SW 1271 (cell line): ENCODE measurements at regions not wholly inside any gene's neighbourhood (a gene's known extent, or its start where the extent isn't known, plus 50 kb on each side); places are given as distances from the start of the nearest gene placed in this dataset.
"Not testable (repeated sequence)": the region's sequence is repeated elsewhere in the genome, so short reads cannot be mapped to it uniquely, and the experiment has no call there.

ENCODE experiments used
- DNase-seq, 2 experiments: peaks; one replicate each; lab custom pipeline; 2025; lab: John Stamatoyannopoulos, UW

DNA sequence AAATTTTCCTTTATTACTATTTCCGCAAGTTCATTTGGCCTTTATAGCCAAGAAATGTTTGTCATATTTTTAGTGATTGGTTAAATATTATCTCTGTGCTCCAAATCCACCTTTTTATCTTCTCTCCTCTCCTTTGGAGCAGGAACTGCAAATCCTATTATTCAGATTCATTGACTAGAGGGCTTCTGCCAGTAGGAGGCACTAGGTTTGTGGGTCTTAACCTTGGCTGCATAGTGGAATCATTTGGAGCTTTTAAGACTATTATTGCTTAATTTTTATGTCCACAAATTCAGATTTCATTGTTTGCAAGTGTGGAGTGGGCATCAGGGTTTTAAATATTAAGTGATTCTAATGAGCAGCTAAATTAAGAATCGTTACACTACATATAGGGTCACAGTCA lies 75.3 kb upstream of the SYT10 start:
- DNase-seq, result no peak

GRCh38 chr12:33519566-33519965 lies 79.9 kb upstream of the SYT10 start:
- DNase-seq, result no peak

GRCh38 chr12:33520505-33521302 lies 81.1 kb upstream of the SYT10 start:
- not testable (repeated sequence) for DNase-seq

DNA sequence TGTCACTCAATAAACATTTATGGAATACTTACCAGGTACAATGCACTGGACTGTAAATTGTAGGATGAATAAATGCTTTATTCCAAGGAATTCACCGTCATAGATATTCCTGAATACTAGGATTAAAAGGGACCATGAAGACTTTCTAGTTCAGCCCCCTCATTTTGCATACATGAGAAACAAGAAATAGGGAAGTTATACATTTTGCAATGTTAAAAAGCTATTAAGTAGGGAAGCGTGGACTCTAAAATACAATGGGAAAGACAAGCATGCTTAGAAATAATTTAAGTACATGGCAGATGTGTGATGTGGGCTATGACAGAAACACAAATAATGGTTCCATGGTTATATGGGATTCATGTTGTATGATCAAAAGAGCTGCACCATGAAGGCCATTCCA lies 89.4 kb upstream of the SYT10 start:
- no peak for DNase-seq

- DNase-seq, result no peak
Measured at GRCh38 chr12:33529810-33530209, 90.2 kb upstream of the SYT10 start.

- DNase-seq, result no peak
Measured at GRCh38 chr12:33531261-33531660, 91.6 kb upstream of the SYT10 start.

GRCh38 chr12:33533527-33533926 lies 93.9 kb upstream of the SYT10 start:
- DNase-seq, result no peak

DNA sequence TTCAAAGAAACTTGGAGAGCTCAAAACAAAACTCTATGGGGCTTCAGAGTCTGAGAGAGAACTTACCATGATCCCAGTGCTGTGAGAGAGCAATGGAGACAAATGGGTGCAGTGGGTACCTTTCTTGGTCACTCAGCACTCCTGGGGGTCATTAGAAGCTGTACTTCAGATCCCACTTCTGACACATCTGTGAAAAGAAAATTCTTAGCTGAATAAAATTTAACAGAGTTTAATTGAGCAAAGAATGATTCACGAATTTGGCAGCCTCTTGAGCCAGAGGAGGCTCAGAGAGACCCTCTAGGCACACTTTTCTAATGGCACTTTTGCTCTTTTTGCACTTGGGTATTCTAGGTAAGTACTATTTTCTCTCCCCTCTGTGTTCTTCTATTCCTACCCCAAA lies 96.8 kb upstream of the SYT10 start:
- DNase-seq, result no peak

- no peak for DNase-seq
Measured at GRCh38 chr12:33546004-33546403, 106.4 kb upstream of the SYT10 start.

- DNase-seq, result no peak
Measured at GRCh38 chr12:33547084-33547483, 107.5 kb upstream of the SYT10 start.

DNA sequence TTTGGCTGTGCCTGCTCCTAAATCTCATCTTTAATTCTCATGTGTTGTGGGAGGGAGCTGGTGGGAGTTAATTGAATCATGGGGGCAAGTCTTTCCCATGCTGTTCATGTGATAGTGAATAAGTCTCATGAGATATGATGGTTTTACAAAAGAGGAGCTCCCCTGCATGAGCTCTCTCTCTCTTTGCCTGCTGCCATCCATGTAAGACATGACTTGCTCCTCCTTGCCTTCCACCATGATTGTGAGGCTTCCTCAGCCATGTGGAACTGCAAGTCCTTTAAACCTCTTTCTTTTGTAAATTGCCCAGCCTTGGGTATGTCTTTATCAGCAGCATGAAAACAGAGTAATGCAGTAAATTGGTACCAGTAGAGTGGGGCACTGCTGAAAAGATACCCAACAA lies 110.6 kb upstream of the SYT10 start:
- not testable (repeated sequence) for DNase-seq

- no peak for DNase-seq
Measured at GRCh38 chr12:33551006-33551405, 111.4 kb upstream of the SYT10 start.

GRCh38 chr12:33555128-33555527 lies 115.5 kb upstream of the SYT10 start:
- DNase-seq, result no peak

DNA sequence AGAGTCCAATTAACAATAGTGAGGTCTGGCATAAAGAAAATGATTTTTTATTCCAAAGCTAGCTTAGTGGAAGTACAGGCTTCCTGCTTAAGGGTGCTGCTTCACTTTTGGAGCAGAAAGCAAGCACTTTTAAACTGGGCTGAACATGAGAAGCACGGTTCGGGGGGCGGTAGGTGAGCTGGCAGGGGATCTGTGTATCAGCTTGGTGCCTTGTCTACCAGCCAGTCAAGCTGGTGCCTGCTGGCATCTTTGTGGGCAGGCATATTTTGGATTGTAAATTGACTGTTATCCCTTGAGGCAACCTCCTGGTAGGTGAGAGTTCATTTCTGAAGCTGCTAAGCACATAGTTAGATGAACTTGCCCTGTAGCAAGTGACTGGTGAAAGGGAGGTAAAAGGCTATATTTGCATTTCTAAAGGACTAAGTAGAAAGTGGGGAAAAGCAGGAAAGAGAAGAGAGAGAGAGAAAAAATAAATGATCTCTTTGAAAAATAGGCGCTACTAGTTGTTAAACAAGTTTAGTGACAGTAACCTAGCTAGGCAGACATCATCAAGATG lies 121.1 kb upstream of the SYT10 start:
- DNase-seq, result no peak

DNA sequence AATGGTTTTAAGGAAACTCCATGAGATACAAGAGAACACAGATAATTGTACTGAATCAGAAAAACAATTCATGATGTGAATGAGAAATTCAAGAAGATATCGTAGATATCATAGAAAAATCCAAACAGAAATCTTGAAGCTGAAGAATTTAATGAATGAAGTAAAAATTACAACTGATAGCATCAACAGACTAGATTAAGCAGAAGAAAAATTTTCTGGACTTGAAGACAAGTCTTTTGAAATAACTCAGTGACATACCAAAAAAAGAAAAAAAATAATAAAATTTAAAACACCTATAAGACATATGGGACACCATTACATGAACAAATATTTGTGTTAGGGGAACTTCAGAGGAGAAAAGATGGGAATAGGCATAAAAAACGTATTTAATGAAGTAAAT lies 122.8 kb upstream of the SYT10 start:
- no peak for DNase-seq

GRCh38 chr12:33566403-33566802 lies 126.8 kb upstream of the SYT10 start:
- no peak for DNase-seq

DNA sequence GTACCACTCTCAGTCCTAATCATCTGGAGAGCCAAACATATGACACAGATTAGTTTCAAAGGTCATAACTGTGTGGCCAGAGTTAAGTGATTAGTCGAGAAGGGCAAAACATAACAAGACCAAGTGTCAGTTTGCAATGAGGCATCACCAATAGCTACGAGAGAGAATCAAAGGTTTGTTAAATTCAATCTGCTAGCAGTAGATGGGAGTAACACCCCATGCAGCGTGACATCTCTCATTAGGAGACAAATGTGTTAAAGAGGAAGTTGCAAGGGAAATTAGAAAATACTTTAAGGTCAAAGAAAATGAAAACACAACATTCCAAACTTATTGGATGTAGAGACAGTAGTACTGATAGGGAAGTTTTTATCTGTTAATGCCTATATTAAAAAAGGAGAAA lies 135.7 kb upstream of the SYT10 start:
- DNase-seq, result no peak

GRCh38 chr12:33581613-33582122 lies 142.0 kb upstream of the SYT10 start:
- DNase-seq, result no peak

DNA sequence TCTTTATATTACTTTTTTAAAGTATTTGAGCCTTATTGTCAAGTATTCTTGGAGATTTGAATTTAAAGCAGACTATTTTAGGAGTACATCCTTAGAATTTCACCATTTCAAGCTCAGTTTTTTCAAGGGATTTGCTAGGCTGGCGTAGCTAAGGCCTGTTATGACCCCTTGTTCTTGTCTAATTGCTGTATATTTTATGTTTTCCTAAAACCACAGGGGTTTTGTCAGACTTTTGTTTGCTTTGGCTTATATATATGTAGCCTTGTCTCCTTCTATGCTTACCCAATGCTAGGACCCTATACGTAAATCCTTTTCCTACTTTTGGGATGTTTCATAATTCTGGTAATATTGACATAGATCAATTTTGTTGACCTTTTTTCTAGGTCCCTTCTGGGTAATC lies 147.0 kb upstream of the SYT10 start:
- no peak for DNase-seq

DNA sequence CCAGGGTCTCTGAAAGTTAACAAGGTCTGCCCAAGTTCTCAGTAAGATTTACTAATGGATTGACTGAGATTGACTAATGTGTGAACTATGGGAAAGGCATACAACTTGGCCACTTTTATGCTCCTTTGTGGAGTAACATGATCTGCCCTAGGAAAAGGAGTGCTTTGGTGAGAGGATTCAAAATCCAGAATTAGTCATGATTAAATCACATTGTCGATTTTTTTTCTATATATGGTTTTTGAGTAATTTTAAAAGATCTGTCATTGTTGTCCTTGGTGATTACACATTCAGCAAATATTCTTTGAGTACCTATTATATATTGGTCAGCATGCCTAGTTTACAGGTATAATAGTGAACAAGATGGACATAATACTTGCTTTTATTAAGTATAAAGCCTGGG lies 147.7 kb upstream of the SYT10 start:
- DNase-seq, result peak in 1 of 2 experiments; percentile 11

GRCh38 chr12:33587784-33588712 lies 148.4 kb upstream of the SYT10 start:
- peak in 1 of 2 experiments; percentile 26 for DNase-seq

DNA sequence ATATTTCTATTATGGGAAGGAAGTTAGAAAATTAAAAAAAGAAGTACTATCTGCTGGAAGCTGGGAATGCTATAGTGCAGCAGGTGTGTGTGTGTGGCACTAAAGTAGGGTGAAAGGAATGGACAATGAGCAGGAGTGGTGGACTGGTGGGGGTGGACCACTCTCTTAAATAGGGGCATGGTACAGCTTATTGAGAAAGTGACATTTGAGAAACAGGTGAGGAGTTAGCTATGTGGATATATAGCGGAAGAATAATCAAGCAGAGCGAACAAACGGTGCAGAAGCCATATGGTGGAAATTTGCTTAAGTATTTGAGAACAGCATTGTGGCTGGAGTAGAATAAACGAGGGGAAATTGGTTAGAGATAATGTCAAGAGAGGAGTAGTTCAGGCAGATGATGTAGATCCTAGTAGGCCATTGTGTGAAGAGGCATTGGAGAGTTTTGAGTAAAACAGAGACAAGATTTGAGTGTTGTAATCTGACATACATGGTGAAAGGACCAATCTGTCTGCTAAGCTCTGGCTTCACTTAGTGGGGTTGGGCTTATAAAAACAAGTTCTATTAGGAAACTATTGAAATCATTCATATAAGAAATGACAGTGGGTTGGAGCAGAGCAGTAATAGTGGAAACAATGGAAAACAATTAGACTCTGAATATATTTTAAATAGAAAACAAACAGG lies 149.2 kb upstream of the SYT10 start:
- DNase-seq, result no peak
